SJSA1 (cell line): ENCODE measurements at regions not wholly inside any gene's neighbourhood (a gene's known extent, or its start where the extent isn't known, plus 50 kb on each side); places are given as distances from the start of the nearest gene placed in this dataset.

Experiments
- DNase-seq, 2 experiments: peaks; one replicate each; pipeline ENCODE4 v3.0.0-alpha.2; 2015 to 2020; ENCODE audit warnings: low spot score in 2 of 2, low read depth in 1 of 2
- H3K27ac ChIP-seq: fragments of 250-450 bp; sonication (Bioruptor Pico); 2 replicates; pipeline ENCODE4 v1.5.1; 2020; ENCODE audit warnings: mild to moderate bottlenecking, moderate library complexity
- H3K27me3 ChIP-seq: fragments of 250-450 bp; sonication (Bioruptor Pico); replicated peaks from 2 replicates; pipeline ENCODE4 v1.5.1; 2020; ENCODE audit warnings: mild to moderate bottlenecking, moderate library complexity
- H3K36me3 ChIP-seq: fragments of 250-450 bp; sonication (Bioruptor Pico); 2 replicates; pipeline ENCODE4 v1.5.1; 2020; ENCODE audit warnings: mild to moderate bottlenecking
- H3K4me1 ChIP-seq: fragments of 250-450 bp; sonication (Bioruptor Pico); replicated peaks from 2 replicates; pipeline ENCODE4 v1.6.1; 2021; ENCODE audit warnings: mild to moderate bottlenecking
- H3K4me3 ChIP-seq: fragments of 250-450 bp; sonication (Bioruptor Pico); 2 replicates; pipeline ENCODE4 v1.5.1; 2020; ENCODE audit warnings: mild to moderate bottlenecking
- H3K9me3 ChIP-seq: fragments of 250-450 bp; sonication (Bioruptor Pico); replicated peaks from 2 replicates; pipeline ENCODE4 v1.5.1; 2020; ENCODE audit warnings: mild to moderate bottlenecking

- Histone ChIP-seq H3K27ac (no peak overlapping the region), H3K27me3 (no peaks in the 10 kb centered on the region), H3K36me3 (no peaks in the 10 kb centered on the region), H3K4me3 (no peak overlapping the region), H3K9me3 (no peaks in the 10 kb centered on the region), H3K4me1 (peaks cover 32% of the 10 kb centered on the region)
- no peak for DNase-seq
Observed at GRCh38 chr16:86087896-86088230, 188.9 kb downstream of the IRF8 start.

GRCh38 chr16:86088287-86088686 lies 189.3 kb downstream of the IRF8 start:
- H3K4me3 ChIP-seq, result no peak overlapping the region
- DNase-seq, result peak in 1 of 2 experiments; percentile 30
- no peaks in the 10 kb centered on the region for H3K9me3 ChIP-seq
- no peaks in the 10 kb centered on the region for H3K27me3 ChIP-seq
- H3K36me3 ChIP-seq, result no peaks in the 10 kb centered on the region
- H3K4me1 ChIP-seq, result peaks cover 29% of the 10 kb centered on the region
- H3K27ac ChIP-seq, result no peak overlapping the region

GRCh38 chr16:86088816-86089215 lies 189.9 kb downstream of the IRF8 start:
- no peaks in the 10 kb centered on the region for H3K9me3 ChIP-seq
- no peak overlapping the region for H3K27ac ChIP-seq
- H3K36me3 ChIP-seq, result no peaks in the 10 kb centered on the region
- no peak for DNase-seq
- H3K4me3 ChIP-seq, result no peak overlapping the region
- H3K4me1 ChIP-seq, result peaks cover 23% of the 10 kb centered on the region
- H3K27me3 ChIP-seq, result no peaks in the 10 kb centered on the region

GRCh38 chr16:86089334-86089900 lies 190.5 kb downstream of the IRF8 start:
- no peak for DNase-seq
- H3K4me1 ChIP-seq, result peaks cover 17% of the 10 kb centered on the region
- no peak overlapping the region for H3K27ac ChIP-seq
- no peak overlapping the region for H3K4me3 ChIP-seq
- no peaks in the 10 kb centered on the region for H3K27me3 ChIP-seq
- H3K9me3 ChIP-seq, result no peaks in the 10 kb centered on the region
- no peaks in the 10 kb centered on the region for H3K36me3 ChIP-seq

GRCh38 chr16:86089991-86090390 lies 191.0 kb downstream of the IRF8 start:
- Histone ChIP-seq H3K36me3 (no peaks in the 10 kb centered on the region), H3K4me3 (no peak overlapping the region), H3K27ac (no peak overlapping the region), H3K9me3 (no peaks in the 10 kb centered on the region), H3K4me1 (peaks cover 15% of the 10 kb centered on the region), H3K27me3 (no peaks in the 10 kb centered on the region)
- no peak for DNase-seq

GRCh38 chr16:86090461-86091170 lies 191.7 kb downstream of the IRF8 start:
- H3K27ac ChIP-seq, result no peak overlapping the region
- DNase-seq, result no peak
- no peaks in the 10 kb centered on the region for H3K9me3 ChIP-seq
- no peaks in the 10 kb centered on the region for H3K36me3 ChIP-seq
- no peaks in the 10 kb centered on the region for H3K27me3 ChIP-seq
- H3K4me3 ChIP-seq, result no peak overlapping the region
- H3K4me1 ChIP-seq, result peaks cover 15% of the 10 kb centered on the region

GRCh38 chr16:86091976-86092375 lies 193.0 kb downstream of the IRF8 start:
- Histone ChIP-seq H3K4me3 (no peak overlapping the region), H3K9me3 (no peaks in the 10 kb centered on the region), H3K36me3 (no peaks in the 10 kb centered on the region), H3K4me1 (peaks cover 15% of the 10 kb centered on the region), H3K27me3 (no peaks in the 10 kb centered on the region), H3K27ac (no peak overlapping the region)
- DNase-seq, result no peak

GRCh38 chr16:86092586-86093480 lies 193.9 kb downstream of the IRF8 start:
- Histone ChIP-seq H3K4me3 (no peak overlapping the region), H3K4me1 (peaks cover 15% of the 10 kb centered on the region), H3K27me3 (no peaks in the 10 kb centered on the region)

GRCh38 chr16:86093801-86094750 lies 195.1 kb downstream of the IRF8 start:
- peaks cover 5% of the 10 kb centered on the region for H3K4me1 ChIP-seq
- H3K27me3 ChIP-seq, result no peaks in the 10 kb centered on the region
- no peak overlapping the region for H3K4me3 ChIP-seq
- H3K27ac ChIP-seq, result no peak overlapping the region
- no peaks in the 10 kb centered on the region for H3K9me3 ChIP-seq
- no peak for DNase-seq
- H3K36me3 ChIP-seq, result no peaks in the 10 kb centered on the region

More at GRCh38 chr16:86092586-86093480, 193.9 kb downstream of the IRF8 start:
- H3K9me3 ChIP-seq, result no peaks in the 10 kb centered on the region
- no peaks in the 10 kb centered on the region for H3K36me3 ChIP-seq
- no peak overlapping the region for H3K27ac ChIP-seq
- DNase-seq, result no peak

- Histone ChIP-seq H3K4me1 (peaks cover 8% of the 10 kb centered on the region), H3K27me3 (no peaks in the 10 kb centered on the region), H3K27ac (no peak overlapping the region), H3K36me3 (no peaks in the 10 kb centered on the region), H3K9me3 (no peaks in the 10 kb centered on the region), H3K4me3 (no peak overlapping the region)
- DNase-seq, result no peak
Observed at GRCh38 chr16:86095131-86095752, 196.3 kb downstream of the IRF8 start.

GRCh38 chr16:86095906-86096485 lies 197.0 kb downstream of the IRF8 start:
- peaks cover 15% of the 10 kb centered on the region for H3K4me1 ChIP-seq
- H3K27me3 ChIP-seq, result no peaks in the 10 kb centered on the region
- no peaks in the 10 kb centered on the region for H3K9me3 ChIP-seq
- no peak overlapping the region for H3K27ac ChIP-seq
- H3K4me3 ChIP-seq, result no peak overlapping the region
- DNase-seq, result no peak
- no peaks in the 10 kb centered on the region for H3K36me3 ChIP-seq

- no peak for DNase-seq
- Histone ChIP-seq H3K4me1 (peaks cover 22% of the 10 kb centered on the region), H3K9me3 (no peaks in the 10 kb centered on the region), H3K27ac (no peak overlapping the region), H3K4me3 (no peak overlapping the region), H3K36me3 (no peaks in the 10 kb centered on the region), H3K27me3 (no peaks in the 10 kb centered on the region)
Observed at GRCh38 chr16:86096850-86097249, 197.9 kb downstream of the IRF8 start.

GRCh38 chr16:86099326-86099725 lies 200.4 kb downstream of the IRF8 start:
- Histone ChIP-seq H3K36me3 (no peaks in the 10 kb centered on the region), H3K4me1 (peaks cover 23% of the 10 kb centered on the region), H3K27me3 (no peaks in the 10 kb centered on the region), H3K27ac (no peak overlapping the region), H3K4me3 (no peak overlapping the region), H3K9me3 (no peaks in the 10 kb centered on the region)
- no peak for DNase-seq
